Transverse colon (tissue), 4 donors: ENCODE measurements at regions not wholly inside any gene's neighbourhood (a gene's known extent, or its start where the extent isn't known, plus 50 kb on each side); places are given as distances from the start of the nearest gene placed in this dataset.

Experiments
- DNase-seq: peaks from one replicate; pipeline ENCODE4 v3.0.0-alpha.2; 2019
- H3K27ac ChIP-seq, 4 donors: fragments of 200-600 bp; sonication (generic); 2 replicates each; pipeline ENCODE4 v1.5.1; 2016 to 2018; ENCODE audit warnings: inconsistent platforms in 4 of 4
- H3K27me3 ChIP-seq: fragments of 200-600 bp; sonication (generic); 2 replicates; pipeline ENCODE4 v1.5.1; 2017; ENCODE audit warnings: inconsistent platforms
- H3K36me3 ChIP-seq, 4 donors: fragments of 200-600 bp; sonication (generic); 2 replicates each; pipeline ENCODE4 v1.5.1; 2017 to 2019; ENCODE audit warnings: inconsistent platforms in 4 of 4
- H3K4me1 ChIP-seq, 4 donors: fragments of 200-600 bp; sonication (generic); 2 replicates each; pipeline ENCODE4 v1.5.1; 2017 to 2020; ENCODE audit warnings: inconsistent platforms in 4 of 4
- H3K4me3 ChIP-seq, 4 donors: fragments of 200-600 bp; sonication (generic); 1 replicate in 1 of 4; 2 replicates in 3 of 4; pipeline versions ENCODE4 v1.5.1 to v1.6.1; 2017 to 2019; ENCODE audit warnings: inconsistent platforms in 4 of 4
- H3K9me3 ChIP-seq, 2 donors: fragments of 200-600 bp; sonication (generic); 2 replicates each; pipeline ENCODE4 v1.5.1; 2017 to 2019; ENCODE audit warnings: inconsistent platforms in 2 of 2
- EP300 ChIP-seq: sonication (generic); formaldehyde crosslinking; IDR thresholded peaks from one replicate; pipeline ENCODE4 v1.6.1; 2017; ENCODE audit warnings: antibody characterized with exemption, low read depth
- POLR2A ChIP-seq: fragments of 450-650 bp; IDR thresholded peaks from one replicate; pipeline ENCODE4 v1.6.1; 2016; ENCODE audit warnings: antibody characterized with exemption, mild to moderate bottlenecking, moderate library complexity
- POLR2AphosphoS5 ChIP-seq, 3 donors: sonication (generic); formaldehyde crosslinking; IDR thresholded peaks; one replicate each; pipeline ENCODE4 v1.6.1; 2016; ENCODE audit warnings: antibody characterized with exemption in 3 of 3
- WGBS, 2 donors: methylation state at CpG; one replicate each; pipeline ENCODE4 v1.1.5; 2018; ENCODE audit warnings: low coverage in 1 of 2; 5-methylcytosine and 5-hydroxymethylcytosine counted together
- in situ Hi-C, 4 donors: fragments of 200-750 bp; cut with MboI; loops; one replicate each; pipeline versions ENCODE4 v1.15.0 to v1.15.1; 2017; ENCODE audit warnings: low sequenced_read_pairs in 3 of 4, low pct_ligation_motif_present in 1 of 4, low pct_unique_long_range_greater_than_20kb in 1 of 4
- intact Hi-C: fragments of 100-400 bp; cut with DNase I; formaldehyde crosslinking; loops from one replicate; pipeline ENCODE4 v1.15.1; 2023; ENCODE audit warnings: low total_unique reads
- TF ChIP-seq, protein P1 (sequence below), 5 experiments: fragments of 200-600 bp in 3 of 5; fragments of 450-650 bp in 2 of 5; sonication (generic) in 3 of 5; IDR thresholded peaks; 1 replicate in 2 of 5; 2 replicates in 3 of 5; pipeline ENCODE4 v1.5.1; 2016 to 2017; ENCODE audit warnings: antibody characterized with exemption in 5 of 5, inconsistent platforms in 3 of 5, mild to moderate bottlenecking in 2 of 5, moderate library complexity in 1 of 5

DNA sequence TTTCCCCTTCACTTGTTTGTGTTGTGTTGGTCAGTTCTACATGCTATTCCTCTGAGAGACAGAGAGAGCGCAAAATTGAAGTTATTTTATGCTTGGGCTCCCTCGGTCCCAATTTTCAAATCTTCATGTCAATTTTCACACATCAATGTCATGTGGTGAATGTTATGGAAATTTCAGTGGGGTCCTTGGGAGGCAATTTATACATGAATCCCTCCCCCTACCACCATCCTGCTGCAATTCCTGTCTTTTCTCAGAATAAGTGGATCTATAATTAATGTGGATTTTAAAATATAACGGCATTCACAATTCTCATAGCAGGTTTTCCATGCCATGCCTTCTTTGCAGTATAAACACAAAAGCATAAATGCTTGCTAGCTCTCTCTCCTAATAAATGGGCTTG, 499.9 kb downstream of the MCTP2 start:
- intact Hi-C loops (no loop called here), in situ Hi-C loops (no loop called here)
- Histone ChIP-seq H3K4me1 (no peaks in the 10 kb centered on the region), H3K27me3 (no peaks in the 10 kb centered on the region), H3K4me3 (no peak overlapping the region), H3K27ac (no peak overlapping the region), H3K9me3 (no peaks in the 10 kb centered on the region), H3K36me3 (no peaks in the 10 kb centered on the region)
- 62 to 83% methylated on average over 2 to 3 of the region's 3 CpGs for WGBS, 2 donors
- TF ChIP-seq, protein P1, sequence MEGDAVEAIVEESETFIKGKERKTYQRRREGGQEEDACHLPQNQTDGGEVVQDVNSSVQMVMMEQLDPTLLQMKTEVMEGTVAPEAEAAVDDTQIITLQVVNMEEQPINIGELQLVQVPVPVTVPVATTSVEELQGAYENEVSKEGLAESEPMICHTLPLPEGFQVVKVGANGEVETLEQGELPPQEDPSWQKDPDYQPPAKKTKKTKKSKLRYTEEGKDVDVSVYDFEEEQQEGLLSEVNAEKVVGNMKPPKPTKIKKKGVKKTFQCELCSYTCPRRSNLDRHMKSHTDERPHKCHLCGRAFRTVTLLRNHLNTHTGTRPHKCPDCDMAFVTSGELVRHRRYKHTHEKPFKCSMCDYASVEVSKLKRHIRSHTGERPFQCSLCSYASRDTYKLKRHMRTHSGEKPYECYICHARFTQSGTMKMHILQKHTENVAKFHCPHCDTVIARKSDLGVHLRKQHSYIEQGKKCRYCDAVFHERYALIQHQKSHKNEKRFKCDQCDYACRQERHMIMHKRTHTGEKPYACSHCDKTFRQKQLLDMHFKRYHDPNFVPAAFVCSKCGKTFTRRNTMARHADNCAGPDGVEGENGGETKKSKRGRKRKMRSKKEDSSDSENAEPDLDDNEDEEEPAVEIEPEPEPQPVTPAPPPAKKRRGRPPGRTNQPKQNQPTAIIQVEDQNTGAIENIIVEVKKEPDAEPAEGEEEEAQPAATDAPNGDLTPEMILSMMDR (IDR thresholded peaks at IDR 0.05): no peak
- no peak for TF ChIP-seq POLR2AphosphoS5 (IDR thresholded peaks at IDR 0.05)
- no peak for TF ChIP-seq POLR2A
- TF ChIP-seq EP300: no peak
- no peak for DNase-seq

DNA sequence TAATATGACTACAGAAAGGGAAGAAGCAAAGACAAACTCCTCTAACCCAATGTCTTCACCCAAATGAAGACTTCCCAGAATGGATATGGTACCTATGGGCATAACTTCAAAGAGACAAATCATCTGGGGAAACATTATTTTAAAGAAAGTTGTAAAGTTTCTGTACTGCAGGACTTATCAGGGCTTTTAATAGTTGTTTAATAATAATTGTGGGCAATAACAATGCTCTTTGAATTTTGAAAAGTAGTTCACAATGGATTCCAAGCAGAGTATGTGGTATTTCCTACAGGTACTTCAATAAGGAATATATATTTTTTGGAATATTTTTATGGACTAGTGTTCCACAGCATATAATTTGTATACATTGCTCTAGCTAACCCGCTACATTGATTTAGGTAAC, 503.1 kb downstream of the MCTP2 start:
- intact Hi-C loops (no loop called here), in situ Hi-C loops (no loop called here)
- no peaks in the 10 kb centered on the region for H3K9me3 ChIP-seq
- WGBS, 2 donors: 92 to 100% methylated on average over 1 of the region's 1 CpG
- H3K27me3 ChIP-seq: no peaks in the 10 kb centered on the region
- no peak overlapping the region for H3K27ac ChIP-seq
- H3K36me3 ChIP-seq: no peaks in the 10 kb centered on the region
- H3K4me3 ChIP-seq: no peak overlapping the region
- no peak for DNase-seq
- TF ChIP-seq POLR2A: no peak
- TF ChIP-seq POLR2AphosphoS5 (IDR thresholded peaks at IDR 0.05): no peak
- TF ChIP-seq, protein P1 (IDR thresholded peaks at IDR 0.05): no peak
- no peak for TF ChIP-seq EP300
- H3K4me1 ChIP-seq: no peaks in the 10 kb centered on the region

DNA sequence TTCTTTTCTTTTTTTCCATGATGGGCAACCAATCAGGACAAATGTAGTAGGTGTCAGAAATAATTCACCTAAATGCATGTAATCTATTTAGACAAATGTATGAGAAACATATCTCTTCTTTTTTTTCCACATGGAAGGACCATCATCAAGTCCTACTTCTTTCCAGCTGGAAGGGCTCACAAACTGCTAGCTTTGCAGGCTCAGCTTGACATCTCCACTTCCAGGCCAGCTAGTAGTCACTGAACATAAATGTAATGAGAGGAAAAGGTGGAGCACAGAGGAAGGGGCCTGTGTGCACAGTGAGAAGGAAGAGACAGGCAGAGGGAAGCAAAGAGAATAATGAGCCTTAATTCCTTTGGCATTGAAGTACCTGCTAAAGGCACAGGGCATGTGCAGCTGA, 504.9 kb downstream of the MCTP2 start:
- H3K4me1 ChIP-seq: no peaks in the 10 kb centered on the region
- no peaks in the 10 kb centered on the region for H3K36me3 ChIP-seq
- DNase-seq: no peak
- no peak overlapping the region for H3K27ac ChIP-seq
- no peaks in the 10 kb centered on the region for H3K27me3 ChIP-seq
- H3K4me3 ChIP-seq: no peak overlapping the region
- intact Hi-C loops (no loop called here), in situ Hi-C loops (no loop called here)
- TF ChIP-seq POLR2A (no peak), EP300 (no peak), POLR2AphosphoS5 (IDR thresholded peaks at IDR 0.05) (no peak)
- TF ChIP-seq, protein P1 (IDR thresholded peaks at IDR 0.05): no peak
- no peaks in the 10 kb centered on the region for H3K9me3 ChIP-seq

DNA sequence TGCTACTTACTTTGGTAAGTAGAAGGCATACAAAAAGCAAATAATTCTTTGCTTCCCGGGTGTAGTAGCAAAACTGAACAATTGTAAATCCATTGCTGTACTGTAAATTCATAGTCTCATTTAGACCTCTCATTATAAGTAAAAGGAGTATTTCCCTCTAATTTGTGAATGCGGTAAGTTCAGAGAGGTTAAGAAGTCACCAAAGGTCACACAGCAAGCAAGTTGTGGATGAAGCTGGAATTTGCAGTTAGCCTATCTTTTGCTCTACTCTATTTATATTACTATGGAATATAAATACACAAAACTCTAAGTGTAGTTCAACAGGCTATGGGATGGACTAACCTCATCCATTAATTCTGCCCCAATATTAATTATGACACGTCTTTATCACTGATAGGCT, 508.3 kb downstream of the MCTP2 start:
- 80 to 89% methylated on average over 3 of the region's 3 CpGs for WGBS, 2 donors
- H3K27me3 ChIP-seq: no peaks in the 10 kb centered on the region
- in situ Hi-C loops: no loop called here

More for the DNA sequence above, 508.3 kb downstream of the MCTP2 start:
- Histone ChIP-seq H3K27ac (no peak overlapping the region), H3K4me1 (no peaks in the 10 kb centered on the region), H3K4me3 (no peak overlapping the region), H3K9me3 (no peaks in the 10 kb centered on the region), H3K36me3 (no peaks in the 10 kb centered on the region)
- intact Hi-C loops: loop anchor here (1.0 kb wide), 1 partner anchor 11 kb away; no protein-coding TSS in a partner anchor
- no peak for TF ChIP-seq POLR2AphosphoS5 (IDR thresholded peaks at IDR 0.05)
- no peak for TF ChIP-seq EP300
- TF ChIP-seq, protein P1 (IDR thresholded peaks at IDR 0.05): no peak
- TF ChIP-seq POLR2A: no peak
- DNase-seq: no peak
